ENCODE measurements at regions not wholly inside any gene's neighbourhood (a gene's known extent, or its start where the extent isn't known, plus 50 kb on each side); places are given as distances from the start of the nearest gene placed in this dataset.

DNA sequence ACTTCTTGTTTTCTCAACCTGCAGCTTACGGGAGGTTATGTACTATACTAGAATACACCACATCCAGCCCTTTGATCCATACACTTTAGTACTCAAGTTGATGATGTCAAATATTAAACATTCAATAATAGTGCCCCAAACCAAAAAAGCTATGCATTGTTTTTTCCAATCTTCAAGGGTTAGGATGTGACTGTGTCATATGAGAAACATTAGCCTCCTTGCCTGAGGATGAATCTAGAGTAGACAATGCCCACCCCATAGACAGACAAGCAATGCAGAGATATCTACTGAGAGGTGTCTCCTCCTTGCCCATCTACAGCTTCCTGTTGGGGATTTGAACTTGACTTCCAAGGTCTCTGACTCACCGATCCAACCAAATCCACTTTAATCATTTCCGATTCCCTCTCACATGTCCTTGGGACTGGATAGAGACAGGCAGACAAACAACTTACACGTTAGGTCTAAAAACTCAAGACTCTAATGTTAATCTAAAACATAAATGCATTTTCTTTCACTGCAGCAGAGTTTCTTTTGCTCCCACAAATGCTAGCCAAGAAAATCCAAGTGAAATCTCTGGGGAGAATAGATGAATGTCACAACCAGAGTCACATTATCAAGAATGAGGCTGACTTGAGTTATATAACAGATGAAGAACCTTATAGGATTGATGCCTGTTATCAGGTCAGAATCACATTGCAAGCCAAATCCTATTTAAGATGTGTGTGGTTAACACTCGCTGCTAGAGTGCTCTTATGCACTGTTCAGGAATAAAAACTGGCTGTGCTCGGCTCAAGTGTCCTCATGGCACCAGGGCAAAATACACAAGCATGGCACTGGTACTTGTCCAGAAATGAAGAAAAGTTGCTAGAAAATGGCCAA lies 75.5 kb upstream of the TNFAIP3 start:
- Histone ChIP-seq H3K4me1 (ENCODE audit: control insufficient read depth, insufficient read depth, low read length, unreplicated experiment) (peaks cover 6% of the 10 kb centered on the region), H3K27ac (ENCODE audit: low read depth, low read length) (no peak overlapping the region)

DNA sequence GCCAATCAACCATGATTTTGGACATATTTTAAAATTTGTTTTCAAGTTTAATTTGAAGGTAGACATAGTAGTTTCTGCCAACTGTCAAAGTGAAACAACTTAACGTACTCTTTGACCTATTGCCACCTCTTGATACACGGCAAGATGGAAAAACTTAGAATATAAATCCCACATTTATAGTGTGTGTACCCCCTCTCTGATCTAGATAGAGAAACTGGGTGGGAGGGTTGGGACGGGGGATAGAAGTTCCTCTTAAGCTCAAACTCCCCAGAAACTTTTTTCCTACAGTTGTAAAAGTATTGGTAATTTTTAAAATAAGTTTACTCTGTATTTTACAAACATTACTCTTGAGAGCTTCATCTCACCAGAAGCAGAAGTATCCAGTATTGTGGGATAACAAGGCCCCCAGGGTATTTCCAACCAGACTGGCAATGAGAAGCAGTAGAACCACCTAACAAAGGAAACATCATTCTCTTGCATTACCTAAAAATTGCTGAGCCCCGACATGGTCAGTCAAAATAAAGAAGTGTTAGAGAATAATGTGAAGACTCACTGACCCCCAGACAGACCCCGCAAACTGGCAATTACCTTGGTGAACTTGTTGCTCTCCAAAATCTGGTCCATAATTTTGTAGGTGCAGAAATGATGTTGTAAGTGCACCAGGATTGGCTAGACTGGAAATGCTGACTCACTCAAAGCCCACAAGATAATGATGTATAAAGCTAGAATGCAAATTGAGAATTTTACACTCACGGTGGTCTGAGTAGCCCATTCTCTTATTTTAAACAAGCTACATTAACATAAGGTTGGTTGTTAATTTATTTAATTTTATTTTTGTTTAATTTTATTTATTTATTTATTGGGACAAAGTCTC lies 74.7 kb upstream of the TNFAIP3 start:
- Histone ChIP-seq H3K79me2 (ENCODE audit: control insufficient read depth, insufficient read depth, low read length, unreplicated experiment) (no peaks in the 10 kb centered on the region), H2AFZ (ENCODE audit: low read length, unreplicated experiment) (no peak overlapping the region), H3K27ac (ENCODE audit: low read depth, low read length) (no peak overlapping the region), H3K4me1 (ENCODE audit: control insufficient read depth, insufficient read depth, low read length, unreplicated experiment) (peaks cover 6% of the 10 kb centered on the region), H3K36me3 (ENCODE audit: insufficient read depth, low read length) (no peaks in the 10 kb centered on the region), H3K27me3 (ENCODE audit: insufficient read depth, low read length) (no peaks in the 10 kb centered on the region), H3K4me3 (ENCODE audit: low read depth, low read length) (no peak overlapping the region)

More for the DNA sequence above, 75.5 kb upstream of the TNFAIP3 start:
- Histone ChIP-seq H3K79me2 (ENCODE audit: control insufficient read depth, insufficient read depth, low read length, unreplicated experiment) (no peaks in the 10 kb centered on the region), H3K4me3 (ENCODE audit: low read depth, low read length) (no peak overlapping the region), H2AFZ (ENCODE audit: low read length, unreplicated experiment) (no peak overlapping the region), H3K36me3 (ENCODE audit: insufficient read depth, low read length) (no peaks in the 10 kb centered on the region), H3K27me3 (ENCODE audit: insufficient read depth, low read length) (no peaks in the 10 kb centered on the region)

DNA sequence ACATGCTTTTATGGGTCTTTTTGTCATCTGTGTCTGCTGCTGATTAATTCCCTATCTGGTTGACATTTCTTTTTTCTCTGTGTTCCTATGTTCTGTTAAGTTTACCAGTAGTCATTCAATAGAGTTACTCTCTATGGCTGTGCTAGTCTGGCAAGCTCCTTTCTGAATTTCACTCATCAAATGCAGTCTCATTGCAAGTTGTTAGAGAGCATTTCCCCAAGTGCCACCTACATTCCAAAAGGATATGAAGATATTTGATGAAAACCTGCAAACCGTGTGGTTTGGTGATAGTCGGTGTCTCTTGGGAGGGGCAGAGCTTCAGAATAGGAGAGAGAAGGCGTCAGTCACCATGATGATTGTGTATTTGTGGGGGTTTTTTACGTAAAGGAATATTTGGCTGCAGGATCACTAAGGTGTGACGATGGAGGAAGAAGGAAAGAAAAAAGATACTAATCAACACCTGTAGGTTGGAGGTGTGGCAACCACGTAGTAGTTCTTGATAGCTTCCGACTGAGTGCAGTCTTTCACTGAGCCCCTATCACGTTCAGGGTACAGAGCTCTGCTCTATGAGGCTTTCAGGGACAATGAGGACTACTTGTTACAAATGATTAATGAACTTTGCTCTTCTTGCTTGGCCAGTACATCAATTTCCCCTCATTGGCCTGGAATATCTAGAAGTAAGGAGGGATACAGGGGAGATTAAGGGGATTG lies 73.1 kb upstream of the TNFAIP3 start:
- Histone ChIP-seq H3K27me3 (ENCODE audit: insufficient read depth, low read length) (no peaks in the 10 kb centered on the region), H2AFZ (ENCODE audit: low read length, unreplicated experiment) (no peak overlapping the region), H3K4me3 (ENCODE audit: low read depth, low read length) (no peak overlapping the region), H3K4me1 (ENCODE audit: control insufficient read depth, insufficient read depth, low read length, unreplicated experiment) (peaks cover 12% of the 10 kb centered on the region), H3K27ac (ENCODE audit: low read depth, low read length) (no peak overlapping the region), H3K36me3 (ENCODE audit: insufficient read depth, low read length) (no peaks in the 10 kb centered on the region), H3K79me2 (ENCODE audit: control insufficient read depth, insufficient read depth, low read length, unreplicated experiment) (no peaks in the 10 kb centered on the region)

DNA sequence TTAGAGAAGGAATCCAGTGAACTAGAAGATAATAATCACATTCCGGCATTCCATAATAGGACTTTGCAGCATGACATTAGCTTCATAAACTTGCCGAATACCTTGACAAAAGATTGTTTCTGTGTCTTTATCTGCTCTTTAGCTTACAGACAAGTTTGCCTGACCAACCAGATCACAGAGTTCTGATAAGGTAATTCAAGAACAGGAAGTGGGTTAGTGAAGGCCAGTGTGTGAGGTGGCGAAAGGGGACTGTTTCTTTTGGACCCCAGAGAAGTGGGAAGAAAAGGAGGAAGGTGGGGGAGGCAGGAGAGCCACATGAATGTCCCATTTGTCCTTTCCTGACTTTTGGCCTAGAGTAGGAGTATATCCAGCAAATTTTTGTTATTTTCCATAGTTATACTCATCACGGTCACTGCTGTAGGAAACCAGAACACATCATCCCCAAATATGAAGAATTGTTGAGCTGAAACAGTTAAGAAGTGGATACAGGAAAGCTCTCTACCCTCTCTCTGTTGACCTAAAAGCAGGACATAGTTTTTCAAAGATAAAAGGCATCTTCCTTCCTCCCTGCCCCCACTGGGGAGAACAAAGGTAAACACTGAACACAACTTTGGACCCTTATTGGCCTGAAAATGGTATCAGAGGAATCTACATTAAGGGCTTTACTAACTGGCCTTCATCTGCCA lies 72.4 kb upstream of the TNFAIP3 start:
- no peak overlapping the region for H3K4me3 ChIP-seq (ENCODE audit: low read depth, low read length)
- no peaks in the 10 kb centered on the region for H3K79me2 ChIP-seq (ENCODE audit: control insufficient read depth, insufficient read depth, low read length, unreplicated experiment)
- H3K27ac ChIP-seq (ENCODE audit: low read depth, low read length): no peak overlapping the region
- no peaks in the 10 kb centered on the region for H3K36me3 ChIP-seq (ENCODE audit: insufficient read depth, low read length)
- H3K27me3 ChIP-seq (ENCODE audit: insufficient read depth, low read length): no peaks in the 10 kb centered on the region
- peaks cover 19% of the 10 kb centered on the region for H3K4me1 ChIP-seq (ENCODE audit: control insufficient read depth, insufficient read depth, low read length, unreplicated experiment)
- no peak overlapping the region for H2AFZ ChIP-seq (ENCODE audit: low read length, unreplicated experiment)

DNA sequence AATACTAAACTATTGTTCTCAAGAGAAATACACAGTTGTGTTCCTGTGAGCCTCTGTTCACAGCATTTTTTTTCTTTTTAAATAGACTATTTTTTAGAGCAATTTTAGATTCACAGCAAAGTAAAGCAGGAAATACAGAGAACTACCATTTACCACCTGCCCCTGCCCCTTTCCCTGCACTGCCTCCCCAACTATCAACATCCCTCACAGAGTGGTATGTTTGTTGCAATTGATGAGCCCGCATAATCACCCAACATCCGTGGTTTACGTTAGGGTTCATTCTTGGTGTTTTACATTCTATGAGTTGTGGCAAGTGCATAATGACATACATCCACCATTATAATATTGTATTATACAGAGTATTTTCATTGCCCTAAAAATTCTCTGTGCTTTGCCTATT lies 71.6 kb upstream of the TNFAIP3 start:
- H3K36me3 ChIP-seq (ENCODE audit: insufficient read depth, low read length): no peaks in the 10 kb centered on the region
- no peak overlapping the region for H3K4me3 ChIP-seq (ENCODE audit: low read depth, low read length)
- no peaks in the 10 kb centered on the region for H3K27me3 ChIP-seq (ENCODE audit: insufficient read depth, low read length)
- H3K79me2 ChIP-seq (ENCODE audit: control insufficient read depth, insufficient read depth, low read length, unreplicated experiment): no peaks in the 10 kb centered on the region
- H3K27ac ChIP-seq (ENCODE audit: low read depth, low read length): no peak overlapping the region
- H2AFZ ChIP-seq (ENCODE audit: low read length, unreplicated experiment): no peak overlapping the region
- H3K4me1 ChIP-seq (ENCODE audit: control insufficient read depth, insufficient read depth, low read length, unreplicated experiment): peaks cover 21% of the 10 kb centered on the region

DNA sequence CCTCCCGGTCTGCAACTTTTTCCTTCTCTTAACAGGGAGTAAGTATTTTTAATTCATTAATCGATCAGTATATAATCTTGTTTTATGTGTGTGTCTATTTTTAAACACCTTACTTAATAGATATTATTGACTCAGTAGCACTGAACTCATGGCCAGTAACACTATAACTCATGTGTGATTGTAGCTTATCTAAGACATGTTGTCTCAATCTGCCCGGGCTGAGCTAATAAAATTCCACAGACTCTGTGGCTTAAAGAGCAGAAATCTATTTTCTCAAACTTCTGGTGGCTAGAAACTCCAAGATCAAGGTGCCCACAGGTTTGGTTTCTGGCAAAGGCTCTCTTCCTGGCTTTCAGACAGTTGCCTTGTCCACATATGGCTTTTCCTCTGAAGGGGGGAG lies 68.8 kb upstream of the TNFAIP3 start:
- H2AFZ ChIP-seq (ENCODE audit: low read length, unreplicated experiment): no peak overlapping the region
- H3K4me3 ChIP-seq (ENCODE audit: low read depth, low read length): no peak overlapping the region
- peaks cover 15% of the 10 kb centered on the region for H3K4me1 ChIP-seq (ENCODE audit: control insufficient read depth, insufficient read depth, low read length, unreplicated experiment)
- H3K36me3 ChIP-seq (ENCODE audit: insufficient read depth, low read length): no peaks in the 10 kb centered on the region
- H3K27ac ChIP-seq (ENCODE audit: low read depth, low read length): no peak overlapping the region
- no peaks in the 10 kb centered on the region for H3K79me2 ChIP-seq (ENCODE audit: control insufficient read depth, insufficient read depth, low read length, unreplicated experiment)
- no peaks in the 10 kb centered on the region for H3K27me3 ChIP-seq (ENCODE audit: insufficient read depth, low read length)

DNA sequence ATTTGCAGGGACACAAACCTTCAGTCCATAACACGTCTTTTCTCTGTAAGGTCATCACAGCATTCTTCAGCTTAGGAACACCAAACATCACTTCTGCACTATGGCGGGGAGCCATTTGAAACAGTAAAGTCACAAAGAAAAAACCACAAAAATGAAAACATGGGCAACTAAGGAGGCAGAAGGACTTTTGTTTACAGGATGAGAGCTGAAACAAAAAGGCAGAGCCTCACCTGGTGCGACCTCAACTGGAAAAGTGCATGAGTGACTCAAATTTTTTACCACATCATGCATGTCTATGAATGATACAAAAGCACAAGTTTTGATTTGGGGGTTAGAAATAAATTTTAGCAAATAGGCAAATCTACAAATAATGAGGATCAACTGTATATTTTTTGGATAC lies 68.2 kb upstream of the TNFAIP3 start:
- H3K79me2 ChIP-seq (ENCODE audit: control insufficient read depth, insufficient read depth, low read length, unreplicated experiment): no peaks in the 10 kb centered on the region
- H3K27me3 ChIP-seq (ENCODE audit: insufficient read depth, low read length): no peaks in the 10 kb centered on the region
- H3K4me3 ChIP-seq (ENCODE audit: low read depth, low read length): no peak overlapping the region
- peaks cover 15% of the 10 kb centered on the region for H3K4me1 ChIP-seq (ENCODE audit: control insufficient read depth, insufficient read depth, low read length, unreplicated experiment)
- no peak overlapping the region for H2AFZ ChIP-seq (ENCODE audit: low read length, unreplicated experiment)
- H3K27ac ChIP-seq (ENCODE audit: low read depth, low read length): no peak overlapping the region
- H3K36me3 ChIP-seq (ENCODE audit: insufficient read depth, low read length): no peaks in the 10 kb centered on the region

DNA sequence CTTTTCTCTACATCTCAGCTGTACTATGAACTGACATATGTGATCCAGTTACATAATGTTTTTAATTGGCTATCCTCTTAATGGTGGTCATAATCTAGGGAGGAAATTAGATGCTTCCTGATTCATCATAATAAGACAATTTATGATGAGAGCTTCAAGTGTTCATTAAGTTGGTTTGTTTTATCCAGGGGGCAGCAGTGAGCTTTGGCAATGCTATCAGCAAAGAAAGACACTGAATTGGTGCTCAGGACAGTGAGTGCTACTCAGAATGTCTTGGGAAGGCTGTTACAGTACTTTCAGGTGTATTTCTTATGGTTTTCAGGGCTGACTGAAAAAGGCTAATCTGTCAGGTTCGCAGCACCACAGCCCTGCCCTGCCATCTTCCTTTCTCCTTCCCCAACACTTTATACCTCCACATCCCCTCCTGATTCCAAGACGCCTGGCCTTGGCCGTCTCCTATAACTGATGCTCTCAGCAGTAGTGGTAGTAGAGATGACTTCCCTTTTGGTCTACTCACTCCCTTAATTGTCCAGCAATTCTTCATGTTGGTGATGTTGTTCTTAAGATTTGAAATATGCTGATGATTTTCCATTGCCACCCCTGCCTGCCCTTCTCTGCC lies 67.0 kb upstream of the TNFAIP3 start:
- H2AFZ ChIP-seq (ENCODE audit: low read length, unreplicated experiment): no peak overlapping the region
- peaks cover 25% of the 10 kb centered on the region for H3K4me1 ChIP-seq (ENCODE audit: control insufficient read depth, insufficient read depth, low read length, unreplicated experiment)
- no peaks in the 10 kb centered on the region for H3K27me3 ChIP-seq (ENCODE audit: insufficient read depth, low read length)
- no peak overlapping the region for H3K4me3 ChIP-seq (ENCODE audit: low read depth, low read length)
- H3K79me2 ChIP-seq (ENCODE audit: control insufficient read depth, insufficient read depth, low read length, unreplicated experiment): no peaks in the 10 kb centered on the region
- H3K27ac ChIP-seq (ENCODE audit: low read depth, low read length): no peak overlapping the region
- H3K36me3 ChIP-seq (ENCODE audit: insufficient read depth, low read length): no peaks in the 10 kb centered on the region

DNA sequence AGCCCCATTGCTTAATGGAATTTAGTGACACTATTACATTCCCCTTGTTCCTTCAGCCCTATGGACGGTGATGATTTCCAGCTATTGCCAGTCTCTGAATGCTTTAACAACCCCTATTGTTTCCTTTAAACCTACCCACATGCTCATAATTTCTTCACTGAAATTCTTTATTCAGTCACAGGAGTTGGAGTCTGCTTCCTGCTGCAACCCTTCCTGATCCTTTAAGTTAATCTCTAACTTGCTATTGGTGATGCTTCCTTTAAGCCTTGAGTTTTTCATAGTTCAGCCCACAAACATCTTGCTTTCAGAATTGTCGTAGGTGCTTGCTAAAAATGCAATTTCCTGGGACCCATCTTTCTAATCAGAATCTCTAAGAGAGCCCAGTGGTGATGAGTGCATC lies 66.3 kb upstream of the TNFAIP3 start:
- no peak overlapping the region for H3K4me3 ChIP-seq (ENCODE audit: low read depth, low read length)
- no peaks in the 10 kb centered on the region for H3K79me2 ChIP-seq (ENCODE audit: control insufficient read depth, insufficient read depth, low read length, unreplicated experiment)
- H3K4me1 ChIP-seq (ENCODE audit: control insufficient read depth, insufficient read depth, low read length, unreplicated experiment): peaks cover 31% of the 10 kb centered on the region
- no peaks in the 10 kb centered on the region for H3K36me3 ChIP-seq (ENCODE audit: insufficient read depth, low read length)
- H2AFZ ChIP-seq (ENCODE audit: low read length, unreplicated experiment): no peak overlapping the region
- no peaks in the 10 kb centered on the region for H3K27me3 ChIP-seq (ENCODE audit: insufficient read depth, low read length)
- no peak overlapping the region for H3K27ac ChIP-seq (ENCODE audit: low read depth, low read length)

Measured in ACC112 (cell line).